A549 (cell line): ENCODE measurements at regions not wholly inside any gene's neighbourhood (a gene's known extent, or its start where the extent isn't known, plus 50 kb on each side); places are given as distances from the start of the nearest gene placed in this dataset.

ENCODE experiments used
- ATAC-seq, 2 experiments: fragments of 200-7000 bp in 1 of 2; fragments of >200 bp in 1 of 2; cut with Nextera tagmentation in 1 of 2; cut with Tn5 transposase in 1 of 2; 3 replicates each; pipeline versions ENCODE4 v1.8.0 to v1.9.1; 2018 to 2020; ENCODE audit warnings: mild to moderate bottlenecking in 1 of 2, moderate library complexity in 1 of 2
- CTCF ChIA-PET: fragments of 300-600 bp; sonication (Branson Sonifier 250); formaldehyde crosslinking; extraction: SDS; loops from one replicate; lab custom pipeline; 2021; ENCODE audit warnings: antibody characterized with exemption, inconsistent platforms; lab: Yijun Ruan, JAX
- POLR2A ChIA-PET: fragments of 350-600 bp; formaldehyde crosslinking; extraction: SDS; loops from one replicate; lab custom pipeline; 2021; ENCODE audit warnings: antibody characterized with exemption, inconsistent platforms; lab: Yijun Ruan, JAX
- DNase-seq, 2 experiments: peaks; one replicate each; pipeline versions ENCODE4 v3.0.0 to v3.0.0-alpha.2; 2011 to 2016; ENCODE audit warnings: low read depth in 1 of 2, low spot score in 1 of 2
- FAIRE-seq: peaks from 2 replicates; lab custom pipeline; 2011; peaks lifted over from hg19 to GRCh38; lab: Jason Lieb, UNC
- H3K27ac ChIP-seq, 2 experiments: fragments of >200 bp; sonication (Bioruptor Twin); formaldehyde crosslinking; 3 replicates each; pipeline ENCODE4 v1.5.1; 2016 to 2017
- H3K4me1 ChIP-seq: fragments of >200 bp; sonication (Bioruptor Twin); formaldehyde crosslinking; 3 replicates; pipeline ENCODE4 v1.6.1; 2016
- H3K4me2 ChIP-seq: fragments of >200 bp; sonication (Bioruptor Twin); formaldehyde crosslinking; 3 replicates; pipeline ENCODE4 v1.6.1; 2016
- H3K4me3 ChIP-seq: fragments of >200 bp; sonication (Bioruptor Twin); formaldehyde crosslinking; 3 replicates; pipeline ENCODE4 v1.5.1; 2016
- H3K9me3 ChIP-seq: fragments of >200 bp; sonication (Bioruptor Twin); formaldehyde crosslinking; 3 replicates; pipeline ENCODE4 v1.6.1; 2016
- CBX2 ChIP-seq: fragments of 200-600 bp; sonication (generic); IDR thresholded peaks from 2 replicates; pipeline ENCODE4 v1.6.1; 2016; ENCODE audit warnings: low read depth, mild to moderate bottlenecking, borderline replicate concordance
- CEBPB ChIP-seq, 2 experiments: fragments of >200 bp in 1 of 2; sonication (Bioruptor Twin) in 1 of 2; formaldehyde crosslinking in 1 of 2; IDR thresholded peaks; 2 replicates each; pipeline ENCODE4 v1.6.1; 2012 to 2016
- CHD4 ChIP-seq: fragments of 200-600 bp; sonication (generic); IDR thresholded peaks from 2 replicates; pipeline ENCODE4 v1.6.1; 2016; ENCODE audit warnings: antibody characterized with exemption, mild to moderate bottlenecking, borderline replicate concordance
- HDAC2 ChIP-seq: fragments of 200-600 bp; sonication (generic); IDR thresholded peaks from 2 replicates; pipeline ENCODE4 v1.6.1; 2016
- JUN ChIP-seq, 2 experiments: fragments of >200 bp; sonication (Bioruptor Twin); formaldehyde crosslinking; IDR thresholded peaks; 2 replicates in 1 of 2; 3 replicates in 1 of 2; pipeline ENCODE4 v1.6.1; 2016 to 2017
- KDM1A ChIP-seq: fragments of 200-600 bp; sonication (generic); IDR thresholded peaks from 2 replicates; pipeline ENCODE4 v1.6.1; 2016; ENCODE audit warnings: low read depth, mild to moderate bottlenecking
- MAZ ChIP-seq: fragments of 150-350 bp; IDR thresholded peaks from 2 replicates; pipeline ENCODE4 v1.6.1; 2014; ENCODE audit warnings: antibody characterized with exemption, low read depth, low read length, borderline replicate concordance
- NFE2L2 ChIP-seq: fragments of 150-350 bp; conservative IDR thresholded peaks from 2 replicates; pipeline ENCODE4 v1.6.1; 2014; ENCODE audit warnings: low read length
- NPAS2 ChIP-seq: fragments of 250-450 bp; sonication (Bioruptor Pico); IDR thresholded peaks from 2 replicates; pipeline ENCODE4 v1.8.0; 2022; ENCODE audit warnings: mild to moderate bottlenecking, moderate library complexity, borderline replicate concordance
- NR3C1 ChIP-seq: fragments of >200 bp; sonication (Bioruptor Twin); formaldehyde crosslinking; IDR thresholded peaks from 3 replicates; pipeline ENCODE4 v1.6.1; 2017
- POLR2AphosphoS2 ChIP-seq: conservative IDR thresholded peaks from 2 replicates; pipeline ENCODE4 v1.6.1; 2012; ENCODE audit warnings: low read length, improper control_type of control experiment, inconsistent platforms
- RFX5 ChIP-seq: fragments of 450-650 bp; IDR thresholded peaks from 2 replicates; pipeline ENCODE4 v1.7.1; 2014; ENCODE audit warnings: antibody characterized with exemption, mild to moderate bottlenecking, moderate library complexity
- SREBF2 ChIP-seq: fragments of 450-650 bp; IDR thresholded peaks from 2 replicates; pipeline ENCODE4 v1.6.1; 2014; ENCODE audit warnings: mild to moderate bottlenecking, moderate library complexity
- TFCP2L1 ChIP-seq: fragments of 250-450 bp; sonication (Bioruptor Pico); IDR thresholded peaks from 2 replicates; pipeline ENCODE4 v1.5.0; 2021; ENCODE audit warnings: mild to moderate bottlenecking
- ZC3H11A ChIP-seq: fragments of 450-650 bp; IDR thresholded peaks from 2 replicates; pipeline ENCODE4 v1.6.1; 2014; ENCODE audit warnings: antibody characterized with exemption, mild to moderate bottlenecking
- ZFP36 ChIP-seq: fragments of 450-650 bp; IDR thresholded peaks from 2 replicates; pipeline ENCODE4 v1.6.1; 2014; ENCODE audit warnings: borderline replicate concordance; ENCODE audit not compliant: partially characterized antibody
- ZNF302 ChIP-seq: fragments of 250-450 bp; sonication (Bioruptor Pico); IDR thresholded peaks from 2 replicates; pipeline ENCODE4 v1.9.0; 2021; ENCODE audit warnings: inconsistent platforms, mild to moderate bottlenecking, moderate library complexity
- ZSCAN20 ChIP-seq: fragments of 250-450 bp; sonication (Bioruptor Pico); IDR thresholded peaks from 2 replicates; pipeline ENCODE4 v1.8.0; 2022; ENCODE audit warnings: mild to moderate bottlenecking, moderate library complexity
- WGBS: methylation state at CpG from one replicate; pipeline ENCODE4 v1.1.6; 2017; ENCODE audit errors: missing lambda C conversion rate; 5-methylcytosine and 5-hydroxymethylcytosine counted together
- TF ChIP-seq, protein P1 (sequence below): fragments of 250-450 bp; sonication (Bioruptor Pico); IDR thresholded peaks from 2 replicates; pipeline ENCODE4 v1.5.0; 2020; ENCODE audit warnings: low read depth, mild to moderate bottlenecking, moderate library complexity
- TF ChIP-seq, protein P2 (sequence below): fragments of 150-350 bp; IDR thresholded peaks from 2 replicates; pipeline ENCODE4 v1.6.1; 2014; ENCODE audit warnings: low read depth, mild to moderate bottlenecking, low read length
- TF ChIP-seq, protein P3 (sequence below): IDR thresholded peaks from 2 replicates; pipeline ENCODE4 v1.6.1; 2012
- TF ChIP-seq, protein P4 (sequence below): IDR thresholded peaks from 2 replicates; pipeline ENCODE4 v1.6.1; 2012

DNA sequence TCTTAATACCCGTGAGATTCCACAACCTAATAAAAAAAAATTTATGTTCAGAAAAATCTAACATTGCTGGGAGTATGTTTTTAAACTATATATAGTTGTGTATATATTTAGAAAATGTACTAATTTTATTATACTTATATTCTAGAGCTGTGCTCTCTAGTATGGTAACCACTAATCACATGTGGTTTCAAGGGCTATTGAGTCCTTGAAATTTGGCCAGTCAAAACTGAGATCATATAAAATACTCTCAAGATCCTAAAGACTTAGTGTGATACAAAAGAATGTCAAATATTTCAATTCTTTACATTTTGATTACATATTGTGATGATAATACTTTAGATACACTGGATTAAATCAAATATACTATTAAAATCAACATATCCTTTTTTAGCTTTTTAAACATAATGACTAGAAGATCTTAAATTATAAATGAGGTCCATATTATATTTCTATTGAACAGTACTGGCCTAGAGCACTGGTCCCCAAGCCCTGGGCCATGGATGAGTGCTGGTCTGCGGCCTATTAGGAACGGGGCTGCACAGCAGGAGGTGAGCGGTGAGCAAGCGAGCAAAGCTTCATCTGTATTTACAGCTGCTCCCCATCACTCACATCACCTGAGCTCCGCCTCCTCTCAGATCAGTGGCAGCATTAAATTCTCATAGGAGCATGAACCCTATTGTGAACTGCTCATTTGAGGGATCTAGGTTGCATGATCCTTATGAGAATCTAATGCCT lies 176.5 kb upstream of the NBEA start:
- TF ChIP-seq RFX5: no peak
- no peak for TF ChIP-seq CBX2
- TF ChIP-seq ZNF302: no peak
- TF ChIP-seq POLR2AphosphoS2: no peak
- TF ChIP-seq, protein P1, sequence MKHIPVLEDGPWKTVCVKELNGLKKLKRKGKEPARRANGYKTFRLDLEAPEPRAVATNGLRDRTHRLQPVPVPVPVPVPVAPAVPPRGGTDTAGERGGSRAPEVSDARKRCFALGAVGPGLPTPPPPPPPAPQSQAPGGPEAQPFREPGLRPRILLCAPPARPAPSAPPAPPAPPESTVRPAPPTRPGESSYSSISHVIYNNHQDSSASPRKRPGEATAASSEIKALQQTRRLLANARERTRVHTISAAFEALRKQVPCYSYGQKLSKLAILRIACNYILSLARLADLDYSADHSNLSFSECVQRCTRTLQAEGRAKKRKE (CRISPR knock-in tag): no peak
- TF ChIP-seq CEBPB (IDR thresholded peaks at IDR 0.05): no peak
- TF ChIP-seq KDM1A: no peak
- no peak for TF ChIP-seq HDAC2
- TF ChIP-seq JUN (IDR thresholded peaks at IDR 0.05): no peak
- TF ChIP-seq NPAS2 (CRISPR knock-in tag): no peak
- H3K27ac ChIP-seq: no peak overlapping the region
- H3K4me2 ChIP-seq: no peak overlapping the region
- FAIRE-seq (no peak), DNase-seq (no peak), ATAC-seq (no peak)
- ChIA-PET CTCF (no interaction called here), POLR2A (no interaction called here)
- H3K9me3 ChIP-seq: no peaks in the 10 kb centered on the region
- H3K4me3 ChIP-seq: no peak overlapping the region
- 84% methylated on average over 6 of the region's 6 CpGs for WGBS
- H3K4me1 ChIP-seq: no peaks in the 10 kb centered on the region

DNA sequence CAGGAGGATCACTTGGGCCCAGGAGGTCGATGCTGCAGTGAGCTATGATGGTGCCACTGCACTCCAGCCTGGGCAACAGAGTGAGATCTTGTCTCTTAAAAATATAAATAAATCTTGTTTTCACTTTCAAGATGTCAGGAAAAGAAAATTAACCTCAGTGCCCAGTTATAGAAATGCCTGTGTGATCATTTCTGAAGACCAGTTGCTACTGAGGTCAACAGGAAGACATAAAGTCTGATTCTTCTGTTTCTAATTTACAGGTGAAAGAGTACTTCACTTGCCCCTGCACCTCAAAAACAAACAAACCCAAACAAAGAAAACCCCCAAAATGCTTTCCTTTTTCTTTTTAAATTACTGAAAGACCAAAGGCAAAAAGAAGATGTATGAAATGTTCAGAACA lies 174.3 kb upstream of the NBEA start:
- no peak overlapping the region for H3K4me2 ChIP-seq
- no peak for DNase-seq
- H3K9me3 ChIP-seq: no peaks in the 10 kb centered on the region
- FAIRE-seq: no peak
- TF ChIP-seq, protein P2, sequence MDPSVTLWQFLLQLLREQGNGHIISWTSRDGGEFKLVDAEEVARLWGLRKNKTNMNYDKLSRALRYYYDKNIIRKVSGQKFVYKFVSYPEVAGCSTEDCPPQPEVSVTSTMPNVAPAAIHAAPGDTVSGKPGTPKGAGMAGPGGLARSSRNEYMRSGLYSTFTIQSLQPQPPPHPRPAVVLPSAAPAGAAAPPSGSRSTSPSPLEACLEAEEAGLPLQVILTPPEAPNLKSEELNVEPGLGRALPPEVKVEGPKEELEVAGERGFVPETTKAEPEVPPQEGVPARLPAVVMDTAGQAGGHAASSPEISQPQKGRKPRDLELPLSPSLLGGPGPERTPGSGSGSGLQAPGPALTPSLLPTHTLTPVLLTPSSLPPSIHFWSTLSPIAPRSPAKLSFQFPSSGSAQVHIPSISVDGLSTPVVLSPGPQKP: no peak
- TF ChIP-seq NFE2L2 (no peak), ZC3H11A (no peak), ZSCAN20 (CRISPR knock-in tag) (no peak), KDM1A (no peak), NR3C1 (no peak), MAZ (no peak), CHD4 (no peak), SREBF2 (no peak), TFCP2L1 (no peak), ZFP36 (no peak)
- TF ChIP-seq, protein P3, sequence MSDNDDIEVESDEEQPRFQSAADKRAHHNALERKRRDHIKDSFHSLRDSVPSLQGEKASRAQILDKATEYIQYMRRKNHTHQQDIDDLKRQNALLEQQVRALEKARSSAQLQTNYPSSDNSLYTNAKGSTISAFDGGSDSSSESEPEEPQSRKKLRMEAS: no peak
- TF ChIP-seq, protein P1 (CRISPR knock-in tag): no peak
- TF ChIP-seq, protein P4, sequence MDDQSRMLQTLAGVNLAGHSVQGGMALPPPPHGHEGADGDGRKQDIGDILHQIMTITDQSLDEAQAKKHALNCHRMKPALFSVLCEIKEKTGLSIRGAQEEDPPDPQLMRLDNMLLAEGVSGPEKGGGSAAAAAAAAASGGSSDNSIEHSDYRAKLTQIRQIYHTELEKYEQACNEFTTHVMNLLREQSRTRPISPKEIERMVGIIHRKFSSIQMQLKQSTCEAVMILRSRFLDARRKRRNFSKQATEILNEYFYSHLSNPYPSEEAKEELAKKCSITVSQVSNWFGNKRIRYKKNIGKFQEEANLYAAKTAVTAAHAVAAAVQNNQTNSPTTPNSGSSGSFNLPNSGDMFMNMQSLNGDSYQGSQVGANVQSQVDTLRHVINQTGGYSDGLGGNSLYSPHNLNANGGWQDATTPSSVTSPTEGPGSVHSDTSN: no peak
- ChIA-PET POLR2A (no interaction called here), CTCF (interaction anchor here (0.6 kb wide), 1 partner anchor 1016 kb away, joined by 3 read pairs; no protein-coding TSS in a partner anchor)
- 33% methylated on average over 1 of the region's 1 CpG for WGBS
- no peak overlapping the region for H3K27ac ChIP-seq
- H3K4me1 ChIP-seq: no peaks in the 10 kb centered on the region
- no peak overlapping the region for H3K4me3 ChIP-seq
- ATAC-seq: no peak
